HUES64 (cell line): ENCODE measurements at regions not wholly inside any gene's neighbourhood (a gene's known extent, or its start where the extent isn't known, plus 50 kb on each side); places are given as distances from the start of the nearest gene placed in this dataset.

Source experiments
- H3K27ac ChIP-seq: 2 replicates; pipeline ENCODE4 v1.7.0; 2013; ENCODE audit warnings: low read depth, low read length, inconsistent platforms
- H3K27me3 ChIP-seq: 2 replicates; pipeline ENCODE4 v1.6.1; 2013; ENCODE audit warnings: mild to moderate bottlenecking, low read length; ENCODE audit not compliant: insufficient read depth
- H3K36me3 ChIP-seq: 2 replicates; pipeline ENCODE4 v1.6.1; 2013; ENCODE audit warnings: mild to moderate bottlenecking, low read length; ENCODE audit not compliant: insufficient read depth
- H3K4me1 ChIP-seq: 2 replicates; pipeline ENCODE4 v1.6.1; 2013; ENCODE audit warnings: mild to moderate bottlenecking, low read length, moderate library complexity; ENCODE audit not compliant: insufficient read depth
- H3K4me3 ChIP-seq: 2 replicates; pipeline ENCODE4 v1.5.1; 2013; ENCODE audit warnings: mild to moderate bottlenecking, low read length, moderate library complexity
- H3K9ac ChIP-seq: 2 replicates; pipeline ENCODE4 v1.6.1; 2013; ENCODE audit warnings: mild to moderate bottlenecking, low read depth, low read length
- H3K9me3 ChIP-seq: 2 replicates; pipeline ENCODE4 v1.6.1; 2013; ENCODE audit warnings: low read depth, low read length; ENCODE audit not compliant: insufficient read depth
- WGBS: fragments of 150-250, 120-280 bp; methylation state at CpG from one replicate; pipeline ENCODE4 v1.1.7; 2013; ENCODE audit warnings: missing lambda C conversion rate; 5-methylcytosine and 5-hydroxymethylcytosine counted together

GRCh38 chr4:151864068-151864467 lies 103.3 kb upstream of the GATB start:
- Histone ChIP-seq H3K9me3 (no peaks in the 10 kb centered on the region), H3K27me3 (no peaks in the 10 kb centered on the region), H3K27ac (no peak overlapping the region), H3K36me3 (no peaks in the 10 kb centered on the region), H3K9ac (no peak overlapping the region), H3K4me3 (no peak overlapping the region), H3K4me1 (no peaks in the 10 kb centered on the region)
- 88% methylated on average over 5 of the region's 5 CpGs for WGBS

GRCh38 chr4:151862766-151863165 lies 102.0 kb upstream of the GATB start:
- H3K27me3 ChIP-seq, result no peaks in the 10 kb centered on the region
- no peak overlapping the region for H3K4me3 ChIP-seq
- H3K9me3 ChIP-seq, result no peaks in the 10 kb centered on the region
- H3K27ac ChIP-seq, result no peak overlapping the region
- H3K4me1 ChIP-seq, result no peaks in the 10 kb centered on the region
- no peaks in the 10 kb centered on the region for H3K36me3 ChIP-seq
- WGBS, result 91% methylated on average over 7 of the region's 7 CpGs
- H3K9ac ChIP-seq, result no peak overlapping the region

GRCh38 chr4:151860561-151861093 lies 99.8 kb upstream of the GATB start:
- Histone ChIP-seq H3K36me3 (no peaks in the 10 kb centered on the region), H3K27me3 (no peaks in the 10 kb centered on the region), H3K4me3 (no peak overlapping the region), H3K9me3 (no peaks in the 10 kb centered on the region), H3K9ac (no peak overlapping the region), H3K27ac (no peak overlapping the region), H3K4me1 (no peaks in the 10 kb centered on the region)
- 90% methylated on average over 16 of the region's 16 CpGs for WGBS

- Histone ChIP-seq H3K9me3 (no peaks in the 10 kb centered on the region), H3K4me3 (no peak overlapping the region), H3K9ac (no peak overlapping the region), H3K4me1 (no peaks in the 10 kb centered on the region), H3K27me3 (no peaks in the 10 kb centered on the region), H3K27ac (no peak overlapping the region), H3K36me3 (no peaks in the 10 kb centered on the region)
- WGBS, result 97% methylated on average over 3 of the region's 3 CpGs
These were observed 98.8 kb upstream of the GATB start for GRCh38 chr4:151859641-151860040.

GRCh38 chr4:151858356-151858755 lies 97.5 kb upstream of the GATB start:
- Histone ChIP-seq H3K36me3 (no peaks in the 10 kb centered on the region), H3K4me1 (no peaks in the 10 kb centered on the region), H3K4me3 (no peak overlapping the region), H3K27ac (no peak overlapping the region), H3K9ac (no peak overlapping the region), H3K27me3 (no peaks in the 10 kb centered on the region), H3K9me3 (no peaks in the 10 kb centered on the region)
- 88% methylated on average over 4 of the region's 4 CpGs for WGBS

GRCh38 chr4:151857368-151857767 lies 96.6 kb upstream of the GATB start:
- Histone ChIP-seq H3K36me3 (no peaks in the 10 kb centered on the region), H3K4me3 (no peak overlapping the region), H3K27ac (no peak overlapping the region), H3K27me3 (no peaks in the 10 kb centered on the region), H3K9me3 (no peaks in the 10 kb centered on the region), H3K9ac (no peak overlapping the region), H3K4me1 (no peaks in the 10 kb centered on the region)
- WGBS, result 86% methylated on average over 4 of the region's 4 CpGs

GRCh38 chr4:151855747-151856146 lies 94.9 kb upstream of the GATB start:
- Histone ChIP-seq H3K9me3 (no peaks in the 10 kb centered on the region), H3K4me1 (no peaks in the 10 kb centered on the region), H3K4me3 (no peak overlapping the region), H3K27me3 (no peaks in the 10 kb centered on the region), H3K36me3 (no peaks in the 10 kb centered on the region), H3K9ac (no peak overlapping the region), H3K27ac (no peak overlapping the region)
- 94% methylated on average over 1 of the region's 1 CpG for WGBS

GRCh38 chr4:151854731-151855130 lies 93.9 kb upstream of the GATB start:
- H3K9ac ChIP-seq, result no peak overlapping the region
- H3K27ac ChIP-seq, result no peak overlapping the region
- 100% methylated on average over 1 of the region's 1 CpG for WGBS
- H3K9me3 ChIP-seq, result no peaks in the 10 kb centered on the region
- H3K36me3 ChIP-seq, result no peaks in the 10 kb centered on the region
- H3K27me3 ChIP-seq, result no peaks in the 10 kb centered on the region
- H3K4me3 ChIP-seq, result no peak overlapping the region
- no peaks in the 10 kb centered on the region for H3K4me1 ChIP-seq

- H3K36me3 ChIP-seq, result no peaks in the 10 kb centered on the region
- H3K4me1 ChIP-seq, result no peaks in the 10 kb centered on the region
- H3K27me3 ChIP-seq, result no peaks in the 10 kb centered on the region
- WGBS, result 71% methylated on average over 3 of the region's 4 CpGs
- H3K9me3 ChIP-seq, result no peaks in the 10 kb centered on the region
- no peak overlapping the region for H3K27ac ChIP-seq
- H3K4me3 ChIP-seq, result no peak overlapping the region
- H3K9ac ChIP-seq, result no peak overlapping the region
These were observed 92.2 kb upstream of the GATB start for GRCh38 chr4:151853034-151853433.

- no peaks in the 10 kb centered on the region for H3K9me3 ChIP-seq
- no peaks in the 10 kb centered on the region for H3K27me3 ChIP-seq
- H3K4me3 ChIP-seq, result no peak overlapping the region
- no peaks in the 10 kb centered on the region for H3K36me3 ChIP-seq
- H3K27ac ChIP-seq, result no peak overlapping the region
- H3K4me1 ChIP-seq, result no peaks in the 10 kb centered on the region
- no peak overlapping the region for H3K9ac ChIP-seq
- WGBS, result 76% methylated on average over 2 of the region's 2 CpGs
These were observed 91.4 kb upstream of the GATB start for GRCh38 chr4:151852202-151852601.

- Histone ChIP-seq H3K4me1 (no peaks in the 10 kb centered on the region), H3K27me3 (no peaks in the 10 kb centered on the region), H3K4me3 (no peak overlapping the region), H3K36me3 (no peaks in the 10 kb centered on the region), H3K9me3 (no peaks in the 10 kb centered on the region), H3K9ac (no peak overlapping the region), H3K27ac (no peak overlapping the region)
- WGBS, result 100% methylated on average over 1 of the region's 2 CpGs
These were observed 90.5 kb upstream of the GATB start for GRCh38 chr4:151851354-151851753.

GRCh38 chr4:151850791-151851213 lies 90.0 kb upstream of the GATB start:
- H3K9ac ChIP-seq, result no peak overlapping the region
- H3K36me3 ChIP-seq, result no peaks in the 10 kb centered on the region
- 86% methylated on average over 2 of the region's 2 CpGs for WGBS
- H3K4me3 ChIP-seq, result no peak overlapping the region
- H3K9me3 ChIP-seq, result no peaks in the 10 kb centered on the region
- H3K4me1 ChIP-seq, result no peaks in the 10 kb centered on the region
- no peaks in the 10 kb centered on the region for H3K27me3 ChIP-seq
- no peak overlapping the region for H3K27ac ChIP-seq
